ENCODE measurements at regions not wholly inside any gene's neighbourhood (a gene's known extent, or its start where the extent isn't known, plus 50 kb on each side); places are given as distances from the start of the nearest gene placed in this dataset.
"Not testable (repeated sequence)": the region's sequence is repeated elsewhere in the genome, so short reads cannot be mapped to it uniquely, and the experiment has no call there.

GRCh38 chrX:130467936-130468335, 66.1 kb downstream of the RBMX2 start:
- no peak for DNase-seq (ENCODE audit: low read depth)

DNA sequence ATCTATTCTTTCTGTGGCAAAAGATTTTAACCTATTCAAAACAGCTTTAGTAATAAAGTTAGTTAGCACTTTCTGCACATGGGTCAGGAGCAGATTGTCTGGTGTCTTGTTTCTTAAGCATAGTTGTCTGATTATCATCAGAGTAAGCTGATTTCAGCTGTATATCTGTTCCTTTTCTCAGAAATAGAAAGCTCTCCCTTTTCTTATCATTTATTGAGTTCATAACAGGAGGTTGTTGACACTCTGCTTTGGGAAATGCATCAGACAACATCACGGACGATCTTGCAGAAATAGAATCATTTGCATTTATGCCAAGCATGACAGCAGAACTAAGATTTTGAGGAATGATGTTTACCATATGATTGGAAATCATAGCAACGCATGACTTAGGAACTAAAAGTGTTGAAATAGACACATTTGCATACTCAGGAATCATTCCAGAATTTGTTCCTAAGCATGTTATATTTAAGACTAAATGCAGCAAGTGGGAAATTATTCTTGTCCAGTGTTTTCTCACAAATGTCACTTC, 66.7 kb downstream of the RBMX2 start:
- no peak for DNase-seq (ENCODE audit: low read depth)

- no peak for DNase-seq (ENCODE audit: low read depth)
These were observed 81.1 kb downstream of the RBMX2 start for GRCh38 chrX:130482871-130483270.

DNA sequence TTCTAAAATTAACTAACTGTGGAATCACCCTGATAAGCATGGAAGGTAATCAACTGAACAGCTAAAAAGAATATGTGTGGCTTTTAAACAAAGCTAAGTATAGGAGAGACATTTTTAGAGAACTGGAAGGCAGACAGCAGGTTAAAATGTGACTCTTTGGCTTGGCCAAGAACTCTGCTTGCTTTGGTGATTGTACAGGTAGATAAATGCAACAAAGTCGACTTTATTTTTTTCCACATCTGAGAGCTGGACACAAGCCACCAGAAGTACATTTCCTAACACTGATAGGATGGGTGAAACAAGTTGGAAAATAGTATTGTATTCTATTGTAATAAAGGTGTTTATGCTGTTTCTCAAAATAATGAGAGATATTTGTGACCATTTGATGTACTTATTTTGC, 84.1 kb downstream of the RBMX2 start:
- no peak for DNase-seq (ENCODE audit: low read depth)

DNA sequence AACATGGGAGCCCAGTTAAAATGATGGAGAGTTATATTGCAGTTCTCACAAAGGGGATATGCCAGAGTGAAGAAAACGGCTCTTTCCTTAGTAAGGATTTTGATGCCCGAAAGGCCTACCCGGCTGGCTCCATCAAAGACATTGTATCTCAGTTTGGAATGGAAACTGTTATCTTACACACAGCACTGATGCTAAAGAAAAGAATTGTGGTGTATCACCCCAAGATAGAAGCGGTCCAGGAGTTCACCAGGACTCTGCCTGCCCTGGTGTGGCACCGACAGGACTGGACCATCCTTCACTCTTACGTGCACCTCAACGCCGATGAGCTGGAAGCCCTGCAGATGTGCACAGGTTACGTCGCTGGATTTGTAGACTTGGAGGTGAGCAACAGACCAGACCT, 93.7 kb downstream of the RBMX2 start:
- DNase-seq (ENCODE audit: low read depth): not testable (repeated sequence)

DNA sequence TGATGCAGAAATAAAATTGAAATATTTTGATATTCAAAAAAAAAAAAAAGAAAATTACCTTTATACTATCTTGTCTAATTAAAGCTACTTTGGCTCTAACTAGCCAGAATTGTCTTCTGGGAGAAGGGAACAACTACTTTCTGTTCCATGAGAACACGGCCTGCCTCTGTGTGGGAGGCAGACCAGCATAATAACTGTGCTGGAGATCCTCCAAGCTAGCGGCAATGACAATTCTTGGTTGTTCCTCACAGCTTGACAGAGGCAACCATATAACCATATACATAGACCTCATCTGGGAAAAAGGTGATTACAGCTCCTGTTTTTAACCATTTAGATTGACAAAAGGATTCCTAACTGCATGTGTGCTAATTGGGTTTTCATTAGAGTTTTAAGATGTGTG, 95.7 kb downstream of the RBMX2 start:
- DNase-seq (ENCODE audit: low read depth): no peak

DNA sequence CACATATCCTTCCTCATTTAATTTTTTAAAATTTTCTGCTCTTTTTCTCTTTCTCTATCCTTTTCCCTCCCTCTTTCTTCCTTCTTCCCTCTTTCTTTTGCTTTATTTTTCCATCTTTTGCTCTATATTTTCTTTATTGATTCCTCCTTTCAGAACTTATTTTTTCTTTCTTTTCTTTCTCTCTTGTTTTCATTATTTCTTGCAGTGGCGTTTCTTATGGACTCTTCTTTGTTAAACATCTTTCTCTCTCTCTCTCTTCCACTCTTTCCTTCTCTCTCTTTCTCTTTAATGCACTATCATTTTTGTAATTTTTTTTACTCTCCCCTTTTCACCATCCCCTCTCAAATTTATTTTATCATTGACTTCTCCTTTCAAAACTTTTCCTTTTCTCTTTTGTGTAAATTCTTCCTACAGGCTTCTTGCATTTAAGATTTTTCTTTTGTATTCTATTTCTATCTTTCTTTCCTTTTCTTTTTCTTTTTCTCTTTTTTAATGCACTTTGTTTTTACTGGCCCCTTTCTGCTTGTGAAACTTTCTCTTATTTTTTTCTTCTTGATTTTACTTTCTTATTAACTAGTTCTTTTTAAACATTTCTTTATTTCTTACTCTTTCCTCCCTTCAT, 97.0 kb downstream of the RBMX2 start:
- DNase-seq (ENCODE audit: low read depth): no peak

DNA sequence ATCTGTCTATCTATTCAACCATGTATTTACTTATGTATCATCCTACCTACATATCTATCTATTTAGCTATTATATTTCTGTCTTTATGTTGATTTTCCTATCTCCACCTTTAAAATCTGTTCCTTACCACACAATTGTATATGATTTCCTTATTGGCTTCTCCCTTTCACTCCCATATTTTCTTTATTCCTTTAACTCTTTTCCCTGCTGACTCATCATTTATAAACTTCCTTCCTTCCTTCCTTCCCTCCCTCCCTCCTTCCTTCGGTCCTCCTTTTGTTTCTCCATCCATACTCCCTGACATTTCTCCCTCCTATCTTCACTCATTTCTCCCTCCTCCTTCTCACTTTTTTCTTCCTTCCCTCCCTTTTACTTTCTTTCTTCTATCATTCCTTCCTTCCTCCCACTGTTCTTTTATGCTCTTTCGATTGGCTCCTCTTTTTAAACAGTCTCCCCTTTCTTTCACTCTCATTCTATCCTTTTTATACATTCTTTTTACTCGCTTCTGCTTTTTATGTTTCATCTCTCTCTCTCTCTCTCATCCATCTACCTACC, 100.3 kb downstream of the RBMX2 start:
- no peak for DNase-seq (ENCODE audit: low read depth)

DNA sequence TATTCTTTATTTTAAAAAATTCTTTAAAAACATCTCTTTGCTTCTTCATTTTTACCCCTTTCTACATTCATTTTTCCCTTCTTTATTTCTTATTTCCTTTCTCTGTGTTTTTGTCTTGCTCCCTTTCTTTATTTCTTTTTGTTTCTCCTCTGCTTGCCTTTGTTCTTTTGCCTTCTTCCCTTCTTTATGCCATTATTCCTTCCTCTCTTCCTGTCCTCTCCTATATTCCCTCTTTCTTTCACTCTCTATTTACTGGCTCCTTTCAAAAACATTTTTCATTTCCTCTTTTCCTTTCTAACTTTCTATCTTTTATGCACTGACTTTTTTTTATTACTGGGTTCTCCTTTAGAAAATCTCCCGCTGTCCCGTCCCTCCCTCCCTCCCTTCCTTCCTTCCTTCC, 102.2 kb downstream of the RBMX2 start:
- no peak for DNase-seq (ENCODE audit: low read depth)

DNA sequence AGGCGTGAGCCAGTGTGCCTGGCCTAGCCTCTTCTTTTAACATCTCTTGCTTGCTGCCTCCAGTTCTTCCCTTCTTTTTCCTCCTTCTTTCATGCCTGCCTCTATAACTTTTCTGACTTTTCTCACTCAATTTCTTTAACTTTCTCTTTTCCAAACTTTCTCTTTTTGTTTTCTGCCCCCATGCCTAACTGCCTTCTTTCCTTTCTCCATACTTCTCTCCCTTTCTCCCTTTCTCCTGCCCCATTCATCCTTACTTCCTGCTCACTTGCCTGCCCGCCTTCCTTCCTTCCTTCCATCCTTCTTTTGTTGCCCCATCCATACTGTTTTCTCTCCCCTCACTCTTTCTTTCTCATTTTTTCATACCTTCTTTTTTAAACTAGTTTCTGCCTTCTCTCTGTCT, 105.2 kb downstream of the RBMX2 start:
- DNase-seq (ENCODE audit: low read depth): no peak

- not testable (repeated sequence) for DNase-seq (ENCODE audit: low read depth)
These were observed 110.7 kb downstream of the RBMX2 start for GRCh38 chrX:130512534-130512933.

GRCh38 chrX:130516123-130516522, 114.3 kb downstream of the RBMX2 start:
- DNase-seq (ENCODE audit: low read depth): no peak

DNA sequence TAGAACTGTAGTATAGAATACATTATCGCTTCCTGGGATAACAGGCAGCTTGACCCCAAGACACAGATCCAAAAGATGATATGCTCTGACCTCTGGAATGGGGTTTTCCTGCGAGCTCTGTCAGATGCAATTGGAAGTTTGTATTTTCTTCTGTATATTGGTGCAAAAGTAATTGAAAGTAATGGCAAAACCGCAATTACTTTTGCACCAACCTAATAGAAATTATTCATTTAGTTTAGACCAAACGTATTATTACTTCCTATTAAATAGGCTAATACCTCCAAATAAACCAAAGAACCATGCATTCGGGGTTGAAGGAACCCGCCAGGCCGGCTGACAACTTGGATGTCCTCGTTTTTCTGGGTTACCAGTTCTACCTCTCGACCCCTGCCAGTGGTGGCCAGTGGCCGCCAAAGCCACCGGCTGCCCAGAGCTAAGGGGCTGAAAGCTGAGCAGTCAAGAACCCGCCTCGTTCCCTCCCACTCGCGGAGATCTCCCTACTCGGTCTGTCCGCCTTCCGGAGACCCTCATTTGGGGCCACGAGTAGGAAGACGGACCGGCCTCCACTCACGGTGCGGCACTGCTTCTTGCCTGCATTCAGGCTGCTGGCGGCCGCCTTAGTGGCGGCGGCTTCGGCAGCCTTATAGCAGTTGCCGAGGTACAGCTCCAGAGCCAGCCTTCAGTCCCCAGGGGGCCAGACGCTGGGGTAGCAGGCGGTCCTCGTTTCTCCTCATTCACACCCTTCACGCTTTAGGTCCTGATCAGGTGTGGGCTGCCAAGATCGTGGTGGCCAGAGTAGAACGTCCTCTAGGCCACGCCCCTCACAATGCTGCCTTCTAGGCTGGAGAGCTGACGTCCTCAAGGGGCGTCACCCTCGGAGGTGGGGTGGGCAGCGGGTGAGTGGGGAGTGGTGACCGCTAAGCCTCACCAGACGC, 121.9 kb downstream of the RBMX2 start:
- DNase-seq (ENCODE audit: low read depth): peak; percentile 24

DNA sequence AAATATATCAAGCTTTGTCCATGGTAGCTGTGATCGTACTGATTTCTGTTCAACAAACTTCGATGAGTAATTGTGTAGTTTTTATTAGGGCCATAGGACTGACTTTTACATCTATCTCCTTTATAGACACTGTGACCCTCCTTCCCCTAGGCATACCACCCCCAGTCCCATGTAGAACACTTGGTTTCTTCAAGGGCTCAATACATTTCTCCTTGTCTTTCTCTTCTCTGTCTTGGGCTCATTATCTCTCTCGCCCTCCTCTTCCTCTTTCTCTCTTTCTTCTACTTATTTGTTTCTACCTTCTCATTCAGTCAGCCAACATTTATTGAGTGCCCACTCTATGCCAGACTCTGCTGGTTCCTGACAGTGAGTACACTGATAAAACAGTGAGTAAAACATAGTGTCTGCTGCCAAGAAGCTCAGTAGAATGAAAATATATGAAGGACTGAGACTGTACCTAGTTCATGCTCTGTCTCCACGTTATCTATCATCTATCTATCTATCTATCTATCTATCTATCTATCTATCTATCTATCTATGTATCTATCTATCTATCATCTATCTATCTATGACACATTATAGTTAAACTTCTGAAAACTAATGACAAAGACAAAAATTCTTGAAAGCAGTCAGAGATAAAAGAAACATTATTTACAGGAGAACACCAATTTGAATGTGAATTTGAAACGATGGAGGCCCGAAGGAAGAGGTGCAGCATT, 122.8 kb downstream of the RBMX2 start:
- no peak for DNase-seq (ENCODE audit: low read depth)

- no peak for DNase-seq (ENCODE audit: low read depth)
These were observed 127.7 kb downstream of the RBMX2 start for GRCh38 chrX:130529531-130529930.

DNA sequence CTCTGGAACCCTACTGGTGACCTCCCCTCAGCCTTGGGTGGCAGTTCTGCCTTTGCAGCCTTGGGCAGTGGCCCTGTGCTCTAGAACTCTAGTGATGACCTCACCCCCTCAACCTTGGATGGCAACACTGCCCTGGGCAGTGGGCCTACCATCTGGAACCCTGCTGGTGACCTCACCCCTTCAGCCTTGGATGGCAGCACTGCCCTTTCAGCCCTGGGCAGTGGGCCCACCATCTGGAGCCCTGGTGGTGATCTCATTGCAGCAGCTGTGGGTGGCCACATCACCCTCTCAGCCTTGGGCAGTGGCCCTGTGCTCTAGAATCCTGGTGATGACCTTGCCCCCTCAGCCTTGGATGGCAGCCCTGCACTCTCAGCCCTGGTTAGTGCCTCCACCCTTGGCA, 129.3 kb downstream of the RBMX2 start:
- no peak for DNase-seq (ENCODE audit: low read depth)

DNA sequence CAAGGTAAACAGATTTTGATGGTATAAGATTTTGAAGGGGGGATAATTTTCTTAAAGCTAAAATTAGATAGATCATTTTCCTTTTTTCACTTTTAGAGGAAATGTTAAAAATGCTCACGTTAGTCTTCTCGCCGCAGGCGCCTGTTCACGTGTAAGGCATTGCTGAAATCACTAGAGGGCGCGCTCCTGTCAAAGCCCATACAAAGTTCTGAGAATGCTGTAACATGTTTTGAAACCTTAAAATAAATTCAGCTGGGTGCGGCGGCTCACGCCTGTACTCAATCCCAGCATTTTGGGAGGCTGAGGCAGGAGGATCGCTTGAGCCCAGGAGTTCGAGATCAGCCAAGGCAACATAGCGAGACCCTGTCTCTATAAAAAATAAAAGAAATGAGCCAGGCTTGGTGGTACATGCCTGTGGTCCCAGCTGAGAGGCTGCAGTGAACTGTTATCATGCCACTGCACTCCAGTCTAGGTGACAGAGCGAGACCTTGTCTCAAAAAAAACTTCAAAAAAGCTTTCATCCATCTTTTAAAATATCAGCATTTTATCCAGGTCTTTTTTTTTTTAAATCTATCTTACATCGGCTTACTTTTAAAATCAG, 138.0 kb downstream of the RBMX2 start:
- peak; percentile 63 for DNase-seq (ENCODE audit: low read depth)

DNA sequence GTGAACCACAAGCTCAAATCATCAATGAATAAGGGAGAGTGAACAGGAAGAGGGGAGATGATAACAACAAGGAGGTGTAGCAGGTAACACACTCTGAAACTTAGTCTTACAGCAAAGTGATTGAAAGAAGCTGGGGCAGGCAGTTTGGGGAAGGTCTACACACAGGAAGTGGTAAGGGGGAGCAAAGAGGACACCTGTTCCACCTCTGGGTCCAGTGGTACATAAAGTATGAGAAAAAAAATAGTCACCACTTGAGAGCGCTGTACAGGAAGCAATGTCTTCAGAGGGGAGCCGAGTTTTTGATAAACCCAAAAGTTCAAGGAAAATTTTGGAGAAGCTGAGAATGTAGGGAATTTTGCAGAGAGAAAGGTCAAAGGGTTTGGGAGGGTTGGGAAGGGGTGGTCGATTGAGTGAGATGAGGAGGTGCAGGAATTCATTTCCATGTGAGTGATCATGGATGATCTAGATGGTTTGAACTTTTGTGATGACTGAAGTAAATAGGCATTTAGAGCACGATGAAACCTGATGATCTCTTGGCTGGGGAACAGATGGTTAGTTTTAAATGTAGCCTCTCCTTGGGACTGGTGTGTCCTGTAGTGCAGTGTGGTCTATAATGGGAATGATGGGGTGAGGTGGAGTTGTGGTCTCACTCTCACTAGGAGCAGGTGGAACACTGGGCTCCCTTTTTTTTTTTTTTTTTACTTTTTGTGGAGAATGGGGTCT, 142.0 kb downstream of the RBMX2 start:
- DNase-seq (ENCODE audit: low read depth): no peak

- DNase-seq (ENCODE audit: low read depth): no peak
These were observed 144.0 kb downstream of the RBMX2 start for GRCh38 chrX:130545796-130546195.

DNA sequence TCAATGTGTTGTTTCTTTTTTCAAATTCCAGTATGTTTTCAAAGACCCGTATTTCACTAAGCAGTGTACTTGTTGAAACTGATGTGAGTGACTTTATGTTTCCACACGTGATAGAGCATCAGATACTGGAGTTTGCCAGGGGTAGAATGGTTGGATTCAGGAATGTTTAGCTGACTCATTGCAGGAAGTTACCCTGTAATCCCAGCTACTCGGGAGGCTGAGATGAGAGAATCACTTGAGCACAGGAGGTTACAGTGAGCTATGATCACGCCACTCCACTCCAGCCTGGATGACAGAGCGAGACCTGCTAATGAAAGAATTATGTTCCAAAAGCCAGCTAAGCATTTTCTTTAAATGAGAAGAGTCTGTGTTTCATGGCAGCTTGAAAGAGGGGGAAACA, 147.6 kb downstream of the RBMX2 start:
- DNase-seq (ENCODE audit: low read depth): peak; percentile 17

GRCh38 chrX:130550351-130550750, 148.6 kb downstream of the RBMX2 start:
- DNase-seq (ENCODE audit: low read depth): no peak

Measured in ELR (cell line).